Fibroblast of the aortic adventitia (primary cell): ENCODE measurements at regions not wholly inside any gene's neighbourhood (a gene's known extent, or its start where the extent isn't known, plus 50 kb on each side); places are given as distances from the start of the nearest gene placed in this dataset.

Experiments
- DNase-seq: peaks from one replicate; pipeline ENCODE4 v3.0.0-alpha.2; 2010; ENCODE audit warnings: low read depth
- H3K4me3 ChIP-seq: 2 replicates; pipeline ENCODE4 v1.5.1; 2011; ENCODE audit warnings: low read depth, mild to moderate bottlenecking, control low read depth, low read length, moderate library complexity
- TF ChIP-seq, protein P1 (sequence below): IDR thresholded peaks from 2 replicates; pipeline ENCODE4 v1.5.1; 2011; ENCODE audit warnings: mild to moderate bottlenecking, low read length, control low read depth, inconsistent platforms; ENCODE audit not compliant: insufficient read depth

DNA sequence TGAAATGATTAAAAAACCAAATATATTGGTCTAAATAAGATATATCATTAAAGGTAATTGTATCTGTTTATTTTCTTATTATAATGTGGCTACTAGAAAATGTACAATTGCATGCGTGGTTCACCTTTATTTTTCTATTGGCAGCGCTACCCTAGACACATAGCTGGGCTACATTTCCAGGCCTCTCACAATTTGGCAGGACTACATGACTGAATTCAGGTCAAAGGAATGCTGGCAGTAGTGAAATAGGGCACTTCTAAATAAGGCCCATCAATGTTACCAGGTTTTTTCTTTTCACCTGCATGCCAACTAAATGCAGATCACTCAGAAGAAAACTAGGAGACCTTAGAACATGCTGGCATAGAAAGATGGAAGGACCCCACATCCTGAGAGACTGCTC, 1072.9 kb upstream of the SLIT2 start:
- TF ChIP-seq, protein P1, sequence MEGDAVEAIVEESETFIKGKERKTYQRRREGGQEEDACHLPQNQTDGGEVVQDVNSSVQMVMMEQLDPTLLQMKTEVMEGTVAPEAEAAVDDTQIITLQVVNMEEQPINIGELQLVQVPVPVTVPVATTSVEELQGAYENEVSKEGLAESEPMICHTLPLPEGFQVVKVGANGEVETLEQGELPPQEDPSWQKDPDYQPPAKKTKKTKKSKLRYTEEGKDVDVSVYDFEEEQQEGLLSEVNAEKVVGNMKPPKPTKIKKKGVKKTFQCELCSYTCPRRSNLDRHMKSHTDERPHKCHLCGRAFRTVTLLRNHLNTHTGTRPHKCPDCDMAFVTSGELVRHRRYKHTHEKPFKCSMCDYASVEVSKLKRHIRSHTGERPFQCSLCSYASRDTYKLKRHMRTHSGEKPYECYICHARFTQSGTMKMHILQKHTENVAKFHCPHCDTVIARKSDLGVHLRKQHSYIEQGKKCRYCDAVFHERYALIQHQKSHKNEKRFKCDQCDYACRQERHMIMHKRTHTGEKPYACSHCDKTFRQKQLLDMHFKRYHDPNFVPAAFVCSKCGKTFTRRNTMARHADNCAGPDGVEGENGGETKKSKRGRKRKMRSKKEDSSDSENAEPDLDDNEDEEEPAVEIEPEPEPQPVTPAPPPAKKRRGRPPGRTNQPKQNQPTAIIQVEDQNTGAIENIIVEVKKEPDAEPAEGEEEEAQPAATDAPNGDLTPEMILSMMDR = no peak
- DNase-seq = no peak
- no peak overlapping the region for H3K4me3 ChIP-seq

DNA sequence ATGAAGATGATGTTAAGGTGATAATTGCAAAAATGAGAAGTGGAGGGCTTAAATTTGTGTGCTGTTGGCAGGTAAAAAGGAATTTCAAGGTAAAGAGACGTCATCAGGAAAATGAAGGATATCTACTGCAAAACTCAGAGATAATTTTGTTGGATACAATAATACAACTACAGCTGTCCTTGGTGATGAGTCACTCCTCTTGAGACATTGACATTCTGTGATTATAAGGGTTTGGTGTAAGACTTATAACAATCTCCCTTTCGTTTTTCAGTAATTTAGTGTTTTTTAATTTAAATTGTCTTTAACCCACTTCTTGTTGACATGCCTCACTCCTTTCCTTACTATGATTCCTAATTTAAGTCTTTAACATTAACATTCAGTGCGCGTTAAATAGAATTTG, 1074.1 kb upstream of the SLIT2 start:
- DNase-seq = no peak
- H3K4me3 ChIP-seq = no peak overlapping the region
- TF ChIP-seq, protein P1 = no peak

DNA sequence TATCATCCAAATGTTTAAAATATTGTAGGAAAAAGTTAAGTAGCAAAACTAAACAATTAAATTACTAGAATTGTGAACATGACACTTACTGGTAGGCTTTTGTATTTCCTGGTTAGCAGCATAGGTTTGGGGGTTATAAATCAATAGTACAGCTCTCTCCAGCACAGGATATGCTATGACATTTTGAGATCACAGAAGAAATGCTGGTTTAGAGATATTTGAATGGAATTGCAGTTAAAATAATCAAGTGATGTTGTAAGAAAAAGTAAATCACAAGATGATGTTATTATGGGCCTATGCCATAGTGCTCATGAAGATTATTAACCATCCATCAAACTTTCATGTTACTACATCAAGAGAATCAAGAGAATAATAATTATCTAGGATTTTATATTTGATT, 1079.9 kb upstream of the SLIT2 start:
- DNase-seq = no peak
- TF ChIP-seq, protein P1 = no peak

DNA sequence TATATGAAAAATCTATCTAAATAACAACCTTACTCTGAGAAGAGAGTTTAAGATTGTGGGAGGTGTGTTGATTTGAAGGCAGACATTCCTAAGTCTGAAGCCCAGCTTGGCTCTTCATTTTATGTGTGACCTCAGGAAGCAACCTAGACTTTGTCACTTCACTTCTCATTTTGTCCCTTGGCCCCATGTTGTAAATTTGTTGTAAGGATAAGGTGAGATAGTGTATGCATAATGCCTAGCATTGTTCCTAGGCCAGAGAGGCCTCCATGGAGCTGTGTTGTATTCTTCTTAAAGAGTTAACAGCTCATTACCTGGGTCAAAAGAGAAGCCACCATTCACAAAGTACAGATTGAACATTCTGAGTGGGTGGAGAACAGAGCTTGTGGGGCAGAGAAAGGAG, 1084.4 kb upstream of the SLIT2 start:
- no peak overlapping the region for H3K4me3 ChIP-seq

More for the DNA sequence above, 1079.9 kb upstream of the SLIT2 start:
- H3K4me3 ChIP-seq = no peak overlapping the region

DNA sequence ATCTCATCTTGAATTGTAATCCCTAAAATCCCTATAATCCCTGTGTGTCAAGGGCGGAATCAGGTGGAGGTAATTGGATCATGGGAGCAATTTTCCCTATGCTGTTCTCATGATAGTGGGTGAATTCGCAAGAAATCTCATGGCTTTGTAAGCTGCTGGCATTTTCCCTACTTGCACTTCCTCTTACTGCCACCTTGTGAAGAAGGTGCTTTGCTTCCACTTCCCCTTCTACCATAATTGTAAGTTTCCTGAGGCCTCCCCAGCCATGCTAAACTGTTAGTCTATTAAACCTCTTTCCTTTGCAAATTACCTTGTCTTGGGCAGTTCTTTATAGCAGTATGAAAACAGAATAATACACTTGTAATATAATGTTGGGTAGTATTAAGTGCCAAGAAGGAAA, 1087.4 kb upstream of the SLIT2 start:
- TF ChIP-seq, protein P1 = no peak
- no peak overlapping the region for H3K4me3 ChIP-seq
- DNase-seq = no peak

More for the DNA sequence above, 1084.4 kb upstream of the SLIT2 start:
- TF ChIP-seq, protein P1 = no peak
- no peak for DNase-seq

DNA sequence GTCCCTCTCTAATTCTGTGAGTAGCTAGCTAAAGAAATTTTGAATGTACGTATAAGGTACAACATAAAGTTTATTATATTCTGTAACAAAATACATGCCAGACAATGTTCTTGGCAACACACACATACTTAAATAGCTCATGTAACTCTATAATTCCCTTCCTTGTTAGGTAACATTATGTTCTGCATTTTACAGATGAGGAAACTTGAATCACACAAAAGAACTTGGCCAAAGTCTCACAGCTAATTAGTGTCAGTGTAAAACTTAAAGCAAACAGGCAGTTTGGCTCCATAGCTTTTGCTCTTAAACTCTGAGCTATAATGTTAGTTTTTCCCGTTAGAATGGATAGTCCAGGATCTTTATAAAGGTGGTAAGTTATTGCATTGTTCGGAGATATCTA, 1091.8 kb upstream of the SLIT2 start:
- H3K4me3 ChIP-seq = no peak overlapping the region
- TF ChIP-seq, protein P1 = no peak
- DNase-seq = no peak

DNA sequence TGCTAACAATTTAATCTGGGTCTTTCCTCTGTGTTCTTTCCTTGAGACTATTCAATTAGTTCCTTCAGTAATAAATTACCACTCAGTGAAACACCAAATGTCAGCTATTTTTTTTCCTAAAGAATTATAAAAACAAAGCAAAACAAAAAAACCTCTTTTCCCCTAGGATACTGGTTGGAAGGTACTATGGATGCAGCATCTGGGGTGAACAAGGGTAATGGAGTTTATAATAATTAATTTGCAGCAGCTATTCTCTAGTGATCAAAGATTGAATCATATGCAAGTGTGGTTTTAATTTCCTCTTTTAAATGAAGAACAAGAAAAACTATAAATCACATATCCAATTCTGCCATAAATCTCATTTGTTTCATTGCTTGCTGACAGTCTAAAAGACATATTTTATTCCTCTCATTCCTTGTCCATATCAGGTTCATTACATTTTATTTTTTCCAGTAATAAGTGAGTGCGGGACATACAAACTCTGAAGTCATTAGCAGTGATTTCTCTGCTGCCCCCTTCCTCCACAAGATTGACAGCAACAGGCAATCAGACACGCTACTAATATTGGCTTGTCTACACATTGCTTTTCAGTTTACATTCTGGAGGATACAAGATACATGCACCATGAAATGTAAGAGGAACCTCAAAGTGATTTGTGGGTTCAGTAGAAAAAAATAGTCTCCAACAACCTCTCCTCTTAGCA, 1093.4 kb upstream of the SLIT2 start:
- no peak overlapping the region for H3K4me3 ChIP-seq
- no peak for DNase-seq
- TF ChIP-seq, protein P1 = no peak
